K562 (cell line): ENCODE measurements at regions not wholly inside any gene's neighbourhood (a gene's known extent, or its start where the extent isn't known, plus 50 kb on each side); places are given as distances from the start of the nearest gene placed in this dataset.

Experiments used
- CCAR2 ChIP-seq: fragments of 200-400 bp; formaldehyde crosslinking; IDR thresholded peaks from 2 replicates; pipeline ENCODE4 v1.6.1; 2017; ENCODE audit warnings: mild to moderate bottlenecking, low read depth, low read length
- L3MBTL2 ChIP-seq: fragments of 450-650 bp; IDR thresholded peaks from 2 replicates; pipeline ENCODE4 v1.6.1; 2016; ENCODE audit warnings: mild to moderate bottlenecking, moderate library complexity
- MAFF ChIP-seq: IDR thresholded peaks from 2 replicates; pipeline ENCODE4 v1.6.1; 2012; ENCODE audit warnings: low read length, improper control_type of control experiment
- MTA2 ChIP-seq: fragments of 450-650 bp; IDR thresholded peaks from 2 replicates; pipeline ENCODE4 v1.6.1; 2016; ENCODE audit warnings: low read depth
- PHB2 ChIP-seq: fragments of 450-650 bp; IDR thresholded peaks from 2 replicates; pipeline ENCODE4 v1.6.1; 2017; ENCODE audit warnings: low read depth
- RFX5 ChIP-seq: IDR thresholded peaks from 2 replicates; pipeline ENCODE4 v1.6.1; 2011; ENCODE audit warnings: low read depth, mild to moderate bottlenecking, improper control_type of control experiment, low read length
- ZBED1 ChIP-seq: IDR thresholded peaks from 2 replicates; pipeline ENCODE4 v1.6.1; 2014
- TF ChIP-seq, protein P1 (sequence below), 2 experiments: fragments of 450-650 bp; IDR thresholded peaks; 2 replicates each; pipeline ENCODE4 v1.6.1; 2016; ENCODE audit warnings: mild to moderate bottlenecking in 2 of 2, borderline replicate concordance in 1 of 2, low read depth in 1 of 2, moderate library complexity in 1 of 2
- TF ChIP-seq, protein P2 (sequence below): sonication (generic); formaldehyde crosslinking; IDR thresholded peaks from 2 replicates; pipeline ENCODE4 v1.8.1; 2023; ENCODE audit warnings: missing genetic modification reagents, mild to moderate bottlenecking, borderline replicate concordance
- TF ChIP-seq, protein P3 (sequence below): fragments of 150-350 bp; IDR thresholded peaks from 2 replicates; pipeline ENCODE4 v1.6.1; 2014; ENCODE audit warnings: low read depth, mild to moderate bottlenecking, low read length, borderline replicate concordance

DNA sequence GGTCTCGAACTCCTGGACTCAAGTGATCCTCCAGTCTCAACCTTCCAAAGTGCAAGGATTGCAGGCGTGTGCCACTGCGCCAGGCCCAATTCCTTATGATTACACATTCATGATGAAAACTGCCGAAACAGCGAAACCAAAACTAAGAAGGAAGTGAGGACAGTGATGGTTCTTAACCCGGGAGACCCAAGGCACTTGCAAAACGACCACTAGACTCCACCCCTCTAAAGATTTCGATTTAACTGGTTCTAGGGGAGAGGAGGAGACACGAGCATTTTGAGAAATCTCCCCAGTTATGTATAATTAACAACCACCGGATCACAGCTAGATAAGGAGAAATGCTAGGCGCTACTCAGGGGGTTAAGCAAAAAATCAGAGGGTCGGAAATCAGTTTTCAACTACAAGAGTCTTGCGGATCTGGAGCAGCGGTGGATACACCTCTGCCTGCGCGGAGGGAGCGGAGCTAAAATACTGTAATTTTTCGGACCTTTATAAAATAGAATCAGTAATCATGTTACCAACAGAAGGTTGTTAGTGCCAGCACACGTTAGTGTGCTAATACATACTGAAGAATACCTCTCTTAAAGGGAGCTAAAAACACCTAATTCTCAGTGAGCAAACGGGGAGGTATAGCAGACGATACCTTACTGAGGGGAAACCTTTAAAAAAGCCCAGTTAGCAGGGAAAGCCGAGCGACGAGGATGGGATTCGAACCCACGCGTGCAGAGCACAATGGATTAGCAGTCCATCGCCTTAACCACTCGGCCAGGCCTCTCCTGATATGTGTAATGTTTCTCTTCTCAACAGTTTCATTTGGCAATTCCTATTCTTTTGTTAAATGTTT, 60.0 kb upstream of the BTN3A2 start (continued):
- TF ChIP-seq, protein P1, sequence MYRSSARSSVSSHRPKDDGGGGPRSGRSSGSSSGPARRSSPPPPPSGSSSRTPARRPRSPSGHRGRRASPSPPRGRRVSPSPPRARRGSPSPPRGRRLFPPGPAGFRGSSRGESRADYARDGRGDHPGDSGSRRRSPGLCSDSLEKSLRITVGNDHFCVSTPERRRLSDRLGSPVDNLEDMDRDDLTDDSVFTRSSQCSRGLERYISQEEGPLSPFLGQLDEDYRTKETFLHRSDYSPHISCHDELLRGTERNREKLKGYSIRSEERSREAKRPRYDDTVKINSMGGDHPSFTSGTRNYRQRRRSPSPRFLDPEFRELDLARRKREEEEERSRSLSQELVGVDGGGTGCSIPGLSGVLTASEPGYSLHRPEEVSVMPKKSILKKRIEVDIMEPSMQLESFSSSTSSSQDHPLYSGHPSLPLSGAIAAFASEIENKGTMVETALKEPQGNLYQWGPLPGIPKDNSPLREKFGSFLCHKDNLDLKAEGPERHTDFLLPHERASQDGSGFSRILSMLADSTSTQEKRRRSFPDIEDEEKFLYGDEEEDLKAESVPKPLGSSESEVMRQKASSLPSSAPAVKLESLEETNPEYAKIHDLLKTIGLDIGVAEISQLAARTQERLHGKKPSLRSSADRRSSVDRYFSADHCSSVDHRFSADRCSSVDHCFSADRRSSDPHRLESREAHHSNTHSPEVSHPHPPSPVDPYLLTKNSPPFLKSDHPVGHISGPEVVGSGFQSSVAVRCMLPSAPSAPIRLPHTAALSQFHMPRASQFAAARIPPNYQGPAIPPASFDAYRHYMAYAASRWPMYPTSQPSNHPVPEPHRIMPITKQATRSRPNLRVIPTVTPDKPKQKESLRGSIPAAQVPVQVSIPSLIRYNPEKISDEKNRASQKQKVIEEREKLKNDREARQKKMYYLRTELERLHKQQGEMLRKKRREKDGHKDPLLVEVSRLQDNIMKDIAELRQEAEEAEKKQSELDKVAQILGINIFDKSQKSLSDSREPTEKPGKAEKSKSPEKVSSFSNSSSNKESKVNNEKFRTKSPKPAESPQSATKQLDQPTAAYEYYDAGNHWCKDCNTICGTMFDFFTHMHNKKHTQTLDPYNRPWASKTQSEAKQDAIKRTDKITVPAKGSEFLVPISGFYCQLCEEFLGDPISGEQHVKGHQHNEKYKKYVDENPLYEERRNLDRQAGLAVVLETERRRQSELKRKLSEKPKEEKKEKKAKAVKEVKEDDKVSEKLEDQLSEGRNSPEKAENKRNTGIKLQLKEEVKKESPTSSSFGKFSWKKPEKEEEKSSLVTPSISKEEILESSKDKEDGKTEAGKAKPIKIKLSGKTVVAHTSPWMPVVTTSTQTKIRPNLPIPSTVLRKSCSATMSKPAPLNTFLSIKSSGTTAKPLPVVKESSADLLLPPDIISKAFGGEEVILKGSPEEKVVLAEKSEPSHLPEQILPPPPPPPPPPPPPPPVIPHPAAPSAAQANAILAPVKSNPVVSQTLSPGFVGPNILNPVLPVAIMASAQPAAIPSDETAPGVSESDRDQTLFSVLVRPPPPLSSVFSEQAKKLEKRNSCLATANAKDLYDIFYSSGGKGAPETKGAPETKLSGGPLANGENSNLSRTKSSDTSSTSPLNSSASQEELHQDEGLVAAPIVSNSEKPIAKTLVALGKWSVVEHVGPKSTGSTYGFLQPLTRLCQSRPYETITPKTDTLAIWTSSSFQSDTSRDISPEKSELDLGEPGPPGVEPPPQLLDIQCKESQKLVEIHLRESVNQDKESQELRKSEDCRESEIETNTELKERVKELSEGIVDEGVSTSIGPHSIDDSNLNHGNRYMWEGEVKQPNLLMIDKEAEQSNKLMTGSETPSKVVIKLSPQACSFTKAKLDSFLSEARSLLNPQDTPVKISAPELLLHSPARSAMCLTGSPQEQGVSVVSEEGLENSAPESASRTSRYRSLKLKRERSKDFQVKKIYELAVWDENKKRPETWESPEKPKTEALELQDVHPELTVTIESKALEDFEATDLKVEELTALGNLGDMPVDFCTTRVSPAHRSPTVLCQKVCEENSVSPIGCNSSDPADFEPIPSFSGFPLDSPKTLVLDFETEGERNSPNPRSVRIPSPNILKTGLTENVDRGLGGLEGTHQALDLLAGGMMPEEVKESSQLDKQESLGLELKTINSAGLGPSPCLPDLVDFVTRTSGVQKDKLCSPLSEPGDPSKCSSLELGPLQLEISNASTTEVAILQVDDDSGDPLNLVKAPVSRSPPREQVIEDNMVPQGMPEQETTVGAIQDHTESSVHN (IDR thresholded peaks at IDR 0.05; ENCODE audit: borderline replicate concordance in 1 of 2, low read depth in 1 of 2): peak in 1 of 2 experiments; percentile 65; a peak in 1 of 4 replicates
- TF ChIP-seq, protein P2, sequence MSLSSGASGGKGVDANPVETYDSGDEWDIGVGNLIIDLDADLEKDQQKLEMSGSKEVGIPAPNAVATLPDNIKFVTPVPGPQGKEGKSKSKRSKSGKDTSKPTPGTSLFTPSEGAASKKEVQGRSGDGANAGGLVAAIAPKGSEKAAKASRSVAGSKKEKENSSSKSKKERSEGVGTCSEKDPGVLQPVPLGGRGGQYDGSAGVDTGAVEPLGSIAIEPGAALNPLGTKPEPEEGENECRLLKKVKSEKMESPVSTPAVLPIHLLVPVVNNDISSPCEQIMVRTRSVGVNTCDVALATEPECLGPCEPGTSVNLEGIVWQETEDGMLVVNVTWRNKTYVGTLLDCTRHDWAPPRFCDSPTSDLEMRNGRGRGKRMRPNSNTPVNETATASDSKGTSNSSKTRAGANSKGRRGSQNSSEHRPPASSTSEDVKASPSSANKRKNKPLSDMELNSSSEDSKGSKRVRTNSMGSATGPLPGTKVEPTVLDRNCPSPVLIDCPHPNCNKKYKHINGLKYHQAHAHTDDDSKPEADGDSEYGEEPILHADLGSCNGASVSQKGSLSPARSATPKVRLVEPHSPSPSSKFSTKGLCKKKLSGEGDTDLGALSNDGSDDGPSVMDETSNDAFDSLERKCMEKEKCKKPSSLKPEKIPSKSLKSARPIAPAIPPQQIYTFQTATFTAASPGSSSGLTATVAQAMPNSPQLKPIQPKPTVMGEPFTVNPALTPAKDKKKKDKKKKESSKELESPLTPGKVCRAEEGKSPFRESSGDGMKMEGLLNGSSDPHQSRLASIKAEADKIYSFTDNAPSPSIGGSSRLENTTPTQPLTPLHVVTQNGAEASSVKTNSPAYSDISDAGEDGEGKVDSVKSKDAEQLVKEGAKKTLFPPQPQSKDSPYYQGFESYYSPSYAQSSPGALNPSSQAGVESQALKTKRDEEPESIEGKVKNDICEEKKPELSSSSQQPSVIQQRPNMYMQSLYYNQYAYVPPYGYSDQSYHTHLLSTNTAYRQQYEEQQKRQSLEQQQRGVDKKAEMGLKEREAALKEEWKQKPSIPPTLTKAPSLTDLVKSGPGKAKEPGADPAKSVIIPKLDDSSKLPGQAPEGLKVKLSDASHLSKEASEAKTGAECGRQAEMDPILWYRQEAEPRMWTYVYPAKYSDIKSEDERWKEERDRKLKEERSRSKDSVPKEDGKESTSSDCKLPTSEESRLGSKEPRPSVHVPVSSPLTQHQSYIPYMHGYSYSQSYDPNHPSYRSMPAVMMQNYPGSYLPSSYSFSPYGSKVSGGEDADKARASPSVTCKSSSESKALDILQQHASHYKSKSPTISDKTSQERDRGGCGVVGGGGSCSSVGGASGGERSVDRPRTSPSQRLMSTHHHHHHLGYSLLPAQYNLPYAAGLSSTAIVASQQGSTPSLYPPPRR: no peak
- TF ChIP-seq PHB2 (no peak), MTA2 (no peak), RFX5 (peak; percentile 65; the same call in 1 of the 2 replicates), CCAR2 (no peak), ZBED1 (no peak), L3MBTL2 (peak; percentile 69), MAFF (peak; percentile 40; the same call in 1 of the 2 replicates)
- TF ChIP-seq, protein P3, sequence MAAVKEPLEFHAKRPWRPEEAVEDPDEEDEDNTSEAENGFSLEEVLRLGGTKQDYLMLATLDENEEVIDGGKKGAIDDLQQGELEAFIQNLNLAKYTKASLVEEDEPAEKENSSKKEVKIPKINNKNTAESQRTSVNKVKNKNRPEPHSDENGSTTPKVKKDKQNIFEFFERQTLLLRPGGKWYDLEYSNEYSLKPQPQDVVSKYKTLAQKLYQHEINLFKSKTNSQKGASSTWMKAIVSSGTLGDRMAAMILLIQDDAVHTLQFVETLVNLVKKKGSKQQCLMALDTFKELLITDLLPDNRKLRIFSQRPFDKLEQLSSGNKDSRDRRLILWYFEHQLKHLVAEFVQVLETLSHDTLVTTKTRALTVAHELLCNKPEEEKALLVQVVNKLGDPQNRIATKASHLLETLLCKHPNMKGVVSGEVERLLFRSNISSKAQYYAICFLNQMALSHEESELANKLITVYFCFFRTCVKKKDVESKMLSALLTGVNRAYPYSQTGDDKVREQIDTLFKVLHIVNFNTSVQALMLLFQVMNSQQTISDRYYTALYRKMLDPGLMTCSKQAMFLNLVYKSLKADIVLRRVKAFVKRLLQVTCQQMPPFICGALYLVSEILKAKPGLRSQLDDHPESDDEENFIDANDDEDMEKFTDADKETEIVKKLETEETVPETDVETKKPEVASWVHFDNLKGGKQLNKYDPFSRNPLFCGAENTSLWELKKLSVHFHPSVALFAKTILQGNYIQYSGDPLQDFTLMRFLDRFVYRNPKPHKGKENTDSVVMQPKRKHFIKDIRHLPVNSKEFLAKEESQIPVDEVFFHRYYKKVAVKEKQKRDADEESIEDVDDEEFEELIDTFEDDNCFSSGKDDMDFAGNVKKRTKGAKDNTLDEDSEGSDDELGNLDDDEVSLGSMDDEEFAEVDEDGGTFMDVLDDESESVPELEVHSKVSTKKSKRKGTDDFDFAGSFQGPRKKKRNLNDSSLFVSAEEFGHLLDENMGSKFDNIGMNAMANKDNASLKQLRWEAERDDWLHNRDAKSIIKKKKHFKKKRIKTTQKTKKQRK: no peak
